Cardiac muscle cell (in vitro differentiated cells and primary cell): ENCODE measurements at regions not wholly inside any gene's neighbourhood (a gene's known extent, or its start where the extent isn't known, plus 50 kb on each side); places are given as distances from the start of the nearest gene placed in this dataset.

Source experiments
- DNase-seq, 2 donors: peaks; one replicate each; pipeline versions ENCODE4 v3.0.0 to v3.0.0-alpha.2; 2010 to 2017; ENCODE audit warnings: low read depth in 1 of 2, low spot score in 1 of 2
- H3K27ac ChIP-seq: fragments of 200-600 bp; sonication (generic); 2 replicates; pipeline ENCODE4 v1.5.1; 2016
- H3K27me3 ChIP-seq: fragments of 200-600 bp; sonication (generic); 2 replicates; pipeline ENCODE4 v1.6.0; 2016; ENCODE audit warnings: control low read depth
- H3K36me3 ChIP-seq: fragments of 200-600 bp; sonication (generic); 2 replicates; pipeline ENCODE4 v1.5.1; 2016; ENCODE audit warnings: control low read depth
- H3K4me1 ChIP-seq: fragments of 200-600 bp; sonication (generic); 2 replicates; pipeline ENCODE4 v1.8.1; 2017; ENCODE audit warnings: low read depth, mild to moderate bottlenecking, mixed run types
- H3K4me3 ChIP-seq: fragments of 200-600 bp; sonication (generic); 2 replicates; pipeline ENCODE4 v1.5.1; 2016; ENCODE audit warnings: mild to moderate bottlenecking
- H3K9me3 ChIP-seq: fragments of 200-600 bp; sonication (generic); 2 replicates; pipeline ENCODE4 v1.5.1; 2017; ENCODE audit warnings: low read depth, mild to moderate bottlenecking, control low read depth
- TF ChIP-seq, protein P1 (sequence below): IDR thresholded peaks from 2 replicates; pipeline ENCODE4 v1.5.1; 2012; ENCODE audit warnings: low read depth, mild to moderate bottlenecking, low read length

DNA sequence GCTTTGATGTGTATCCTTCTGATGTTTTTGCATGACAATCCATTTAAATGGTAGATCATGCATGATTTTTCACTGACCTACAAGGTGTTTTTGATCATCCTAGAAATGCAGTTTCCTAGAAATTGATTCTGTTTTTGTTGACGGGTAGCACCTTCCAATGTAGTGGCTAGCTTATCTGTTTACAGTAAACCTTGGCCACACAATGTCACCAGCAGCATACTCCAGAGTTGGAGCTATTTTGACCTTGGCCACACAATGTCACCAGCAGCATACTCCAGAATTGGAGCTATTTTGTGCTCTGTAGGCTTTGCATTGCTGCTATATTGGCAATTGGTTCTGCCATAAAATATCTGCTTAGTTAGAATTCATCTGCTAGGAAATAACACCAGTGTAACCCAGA, 74.6 kb upstream of the NAA20 start:
- no peaks in the 10 kb centered on the region for H3K36me3 ChIP-seq
- no peak for DNase-seq

DNA sequence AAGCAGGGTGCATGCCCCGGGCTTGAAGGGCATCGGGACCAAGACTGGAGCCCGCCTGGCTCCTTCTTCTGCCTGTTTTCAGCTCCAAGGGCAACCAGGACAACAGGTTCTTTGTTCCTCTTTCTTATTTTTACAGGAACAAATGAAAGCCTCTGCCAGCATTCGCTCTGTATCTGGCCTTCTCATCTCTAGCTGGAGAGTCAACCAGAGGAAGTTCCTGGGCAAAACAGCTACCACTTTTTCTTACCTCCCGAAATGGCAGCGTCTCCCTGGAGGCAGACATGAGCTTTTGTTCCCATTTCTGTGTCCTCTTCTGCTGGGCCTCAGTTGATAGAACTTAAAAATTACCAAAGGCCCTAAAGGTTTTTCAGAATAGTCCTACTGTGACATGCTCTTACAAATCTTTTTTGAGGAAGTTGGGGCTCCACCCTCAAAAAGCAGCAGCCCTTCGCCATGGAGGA, 74.1 kb upstream of the NAA20 start:
- Histone ChIP-seq H3K36me3 (no peaks in the 10 kb centered on the region), H3K27me3 (no peaks in the 10 kb centered on the region), H3K4me1 (peaks cover 19% of the 10 kb centered on the region), H3K4me3 (no peak overlapping the region), H3K9me3 (no peaks in the 10 kb centered on the region), H3K27ac (no peak overlapping the region)
- no peak for DNase-seq
- TF ChIP-seq, protein P1, sequence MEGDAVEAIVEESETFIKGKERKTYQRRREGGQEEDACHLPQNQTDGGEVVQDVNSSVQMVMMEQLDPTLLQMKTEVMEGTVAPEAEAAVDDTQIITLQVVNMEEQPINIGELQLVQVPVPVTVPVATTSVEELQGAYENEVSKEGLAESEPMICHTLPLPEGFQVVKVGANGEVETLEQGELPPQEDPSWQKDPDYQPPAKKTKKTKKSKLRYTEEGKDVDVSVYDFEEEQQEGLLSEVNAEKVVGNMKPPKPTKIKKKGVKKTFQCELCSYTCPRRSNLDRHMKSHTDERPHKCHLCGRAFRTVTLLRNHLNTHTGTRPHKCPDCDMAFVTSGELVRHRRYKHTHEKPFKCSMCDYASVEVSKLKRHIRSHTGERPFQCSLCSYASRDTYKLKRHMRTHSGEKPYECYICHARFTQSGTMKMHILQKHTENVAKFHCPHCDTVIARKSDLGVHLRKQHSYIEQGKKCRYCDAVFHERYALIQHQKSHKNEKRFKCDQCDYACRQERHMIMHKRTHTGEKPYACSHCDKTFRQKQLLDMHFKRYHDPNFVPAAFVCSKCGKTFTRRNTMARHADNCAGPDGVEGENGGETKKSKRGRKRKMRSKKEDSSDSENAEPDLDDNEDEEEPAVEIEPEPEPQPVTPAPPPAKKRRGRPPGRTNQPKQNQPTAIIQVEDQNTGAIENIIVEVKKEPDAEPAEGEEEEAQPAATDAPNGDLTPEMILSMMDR, result no peak

More for the DNA sequence above, 74.6 kb upstream of the NAA20 start:
- no peak overlapping the region for H3K4me3 ChIP-seq
- peaks cover 19% of the 10 kb centered on the region for H3K4me1 ChIP-seq
- TF ChIP-seq, protein P1, result no peak
- no peaks in the 10 kb centered on the region for H3K27me3 ChIP-seq
- H3K9me3 ChIP-seq, result no peaks in the 10 kb centered on the region
- no peak overlapping the region for H3K27ac ChIP-seq

DNA sequence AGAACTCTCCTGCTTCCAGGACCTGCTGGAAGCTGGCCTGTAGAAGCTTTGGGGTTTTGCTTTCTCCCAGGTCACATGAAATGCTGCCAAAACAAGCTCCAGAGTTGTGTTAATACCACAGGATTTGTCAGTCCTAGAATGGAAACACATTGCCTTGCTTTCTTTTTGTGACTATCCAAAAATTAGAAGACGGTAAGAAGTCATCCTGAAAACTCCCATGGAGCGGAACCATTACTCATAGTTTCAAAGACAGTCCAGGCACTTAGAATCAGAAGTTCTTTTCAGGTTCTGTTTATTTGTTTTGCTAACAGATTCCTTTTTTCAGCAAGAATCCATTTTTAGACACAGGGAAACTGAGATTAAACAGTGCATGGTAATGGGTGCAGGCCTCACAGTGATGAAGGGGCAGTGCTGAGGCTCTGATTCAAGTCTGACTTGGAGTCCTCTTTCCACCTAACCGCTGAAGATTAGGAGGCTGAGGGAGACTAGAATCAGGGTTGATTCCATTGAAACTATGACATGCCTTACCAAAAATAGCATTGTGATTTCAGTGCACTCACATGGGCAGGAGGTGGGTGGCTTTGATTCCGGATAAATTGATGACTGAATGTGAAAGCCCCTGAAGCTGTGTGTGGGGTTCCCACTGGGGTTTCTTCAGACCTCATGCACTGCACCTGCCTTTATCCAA, 72.2 kb upstream of the NAA20 start:
- no peak overlapping the region for H3K4me3 ChIP-seq
- H3K27me3 ChIP-seq, result no peaks in the 10 kb centered on the region
- H3K36me3 ChIP-seq, result no peaks in the 10 kb centered on the region
- H3K27ac ChIP-seq, result peak overlapping the region; percentile 61
- H3K9me3 ChIP-seq, result no peaks in the 10 kb centered on the region
- DNase-seq, result peak in 1 of 2 donors; percentile 32
- H3K4me1 ChIP-seq, result peaks cover 19% of the 10 kb centered on the region
- TF ChIP-seq, protein P1, result no peak

DNA sequence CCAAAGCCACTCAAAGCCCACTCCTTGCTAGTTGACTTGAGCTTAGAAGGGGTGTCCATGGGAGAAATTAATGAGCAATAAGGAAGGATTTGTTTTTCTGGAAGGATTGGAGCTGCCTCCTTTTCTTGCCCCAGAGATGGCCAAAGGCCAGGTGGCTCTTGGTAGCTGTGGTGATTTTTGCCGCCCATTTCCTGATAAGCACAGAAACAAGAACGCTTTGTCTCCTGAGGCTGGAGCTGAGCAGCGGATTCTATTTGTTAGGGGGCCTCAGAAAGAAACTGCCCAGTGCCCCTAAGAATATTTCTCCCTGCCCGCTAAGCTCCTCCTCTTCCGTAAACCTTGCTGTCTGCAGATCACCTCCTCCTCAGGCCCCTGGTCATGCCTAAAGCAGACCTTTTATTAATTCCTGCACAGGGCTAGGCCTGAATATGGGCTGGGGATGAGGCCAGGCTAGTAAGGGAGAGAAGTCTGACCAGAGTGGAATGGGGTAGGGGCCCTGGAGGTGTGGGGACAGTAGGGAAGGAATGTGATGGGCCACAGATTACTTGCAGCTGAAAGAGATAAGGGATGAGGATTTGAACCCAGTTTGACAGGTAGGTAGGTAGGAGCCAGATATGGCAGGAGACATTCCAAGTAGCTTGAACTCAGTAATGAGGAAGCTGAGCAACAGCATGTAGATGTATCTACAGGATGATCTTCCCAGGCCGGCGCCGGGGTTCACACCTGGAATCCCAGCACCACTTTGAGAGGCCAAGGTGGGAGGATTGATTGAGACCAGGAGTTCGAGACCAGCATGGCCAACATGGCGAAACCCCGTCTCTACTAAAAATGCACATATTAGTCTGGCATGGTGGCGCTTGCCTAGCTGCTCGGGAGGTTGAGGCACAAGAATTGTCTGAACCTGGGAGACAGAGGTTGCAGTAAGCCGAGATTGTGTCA, 71.2 kb upstream of the NAA20 start:
- Histone ChIP-seq H3K4me3 (no peak overlapping the region), H3K27me3 (no peaks in the 10 kb centered on the region), H3K9me3 (no peaks in the 10 kb centered on the region), H3K4me1 (peaks cover 19% of the 10 kb centered on the region), H3K36me3 (no peaks in the 10 kb centered on the region), H3K27ac (peak overlapping the region; percentile 61)
- TF ChIP-seq, protein P1, result no peak
- DNase-seq, result peak in 1 of 2 donors; percentile 57

DNA sequence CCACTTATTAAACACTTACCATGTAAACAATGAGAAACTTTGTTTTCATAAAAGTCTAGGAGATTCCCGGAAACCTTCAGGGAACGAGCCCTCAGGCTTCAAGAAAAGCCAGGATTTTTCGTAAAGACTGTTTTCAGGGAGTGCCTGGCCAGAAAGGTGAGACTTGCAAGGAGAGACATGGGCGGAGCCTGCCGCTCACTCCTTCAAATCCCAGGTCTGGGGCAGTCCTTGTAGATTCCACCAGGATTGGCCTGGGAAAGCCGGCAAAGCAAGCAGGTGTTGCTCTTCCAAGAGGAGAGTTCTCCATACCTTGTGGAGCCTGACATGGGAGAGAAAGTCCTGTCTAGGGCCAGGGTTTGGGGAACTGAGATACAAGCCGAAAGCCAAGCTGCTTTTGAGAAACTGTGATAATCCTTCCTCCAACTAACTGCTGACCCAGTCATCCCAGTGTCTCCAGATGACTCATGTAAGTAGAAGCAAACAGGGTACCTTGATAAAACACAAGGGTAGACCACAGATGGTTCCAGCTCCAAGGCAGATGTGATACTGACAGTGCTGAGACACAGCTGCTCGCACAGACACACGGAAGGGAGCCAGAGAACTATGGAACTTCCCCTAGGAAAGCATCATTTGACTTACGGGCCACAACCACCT, 69.4 kb upstream of the NAA20 start:
- TF ChIP-seq, protein P1, result no peak
- H3K36me3 ChIP-seq, result no peaks in the 10 kb centered on the region
- H3K9me3 ChIP-seq, result no peaks in the 10 kb centered on the region
- H3K4me3 ChIP-seq, result no peak overlapping the region
- H3K27me3 ChIP-seq, result no peaks in the 10 kb centered on the region
- peak in 1 of 2 donors; percentile 76 for DNase-seq
- H3K4me1 ChIP-seq, result peaks cover 19% of the 10 kb centered on the region
- no peak overlapping the region for H3K27ac ChIP-seq
